ENCODE measurements at regions not wholly inside any gene's neighbourhood (a gene's known extent, or its start where the extent isn't known, plus 50 kb on each side); places are given as distances from the start of the nearest gene placed in this dataset.

DNA sequence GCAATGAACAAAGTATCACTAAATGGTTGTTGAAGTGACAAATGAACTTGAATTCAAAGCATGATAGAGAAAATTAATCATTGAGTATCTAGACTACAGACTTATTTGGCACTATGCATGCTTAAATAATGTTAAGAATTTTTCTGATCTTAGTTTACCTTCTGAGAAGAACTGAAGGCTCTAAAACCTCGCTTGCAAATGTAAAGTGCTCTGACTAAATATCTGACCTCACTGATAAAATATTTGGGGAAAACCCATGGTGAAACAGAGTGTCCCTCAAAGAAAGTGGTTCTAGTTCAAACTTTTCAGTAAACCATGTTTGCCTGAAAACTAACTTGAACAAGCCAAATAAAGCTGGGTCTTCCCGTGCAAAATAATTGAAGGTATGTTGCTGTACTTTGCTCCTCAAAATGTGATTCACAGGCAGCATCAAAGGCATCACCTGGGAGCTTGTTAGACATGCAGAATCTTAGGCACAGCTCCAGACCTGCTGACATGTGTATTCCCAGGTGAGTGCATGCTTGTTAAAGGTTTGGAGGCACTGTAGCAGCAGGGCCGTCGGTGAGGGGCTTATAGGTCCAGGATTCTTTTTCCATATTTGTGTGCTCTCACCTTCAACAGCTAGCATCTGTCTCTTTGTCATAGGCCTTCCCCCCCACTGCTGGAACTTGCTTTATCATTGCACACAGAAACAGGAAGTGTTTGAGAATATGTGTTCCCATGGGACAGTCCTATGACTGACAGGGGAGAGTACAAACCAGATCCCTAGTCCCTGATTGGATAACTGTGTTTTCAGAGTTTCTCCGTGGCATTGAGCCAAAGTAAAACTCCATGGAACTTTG, 524.2 kb upstream of the LMCD1 start:
- Histone ChIP-seq H3K36me3 (ENCODE audit: control insufficient read depth in 2 of 2, insufficient read depth in 2 of 2, low read length in 2 of 2) (no peaks in the 10 kb centered on the region), H3K9ac (ENCODE audit: low read depth in 1 of 2, low read length in 2 of 2) (no peak overlapping the region), H3K4me3 (ENCODE audit: low read length in 2 of 2) (no peak overlapping the region), H3K27ac (ENCODE audit: low read depth in 2 of 2, low read length in 2 of 2) (no peak overlapping the region), H3K9me3 (ENCODE audit: control insufficient read depth in 2 of 2, low read length in 2 of 2) (no peaks in the 10 kb centered on the region), H3K27me3 (ENCODE audit: control insufficient read depth in 2 of 2, insufficient read depth in 2 of 2, low read length in 2 of 2) (no peaks in the 10 kb centered on the region), H3K4me1 (ENCODE audit: control insufficient read depth in 2 of 2, insufficient read depth in 2 of 2, low read length in 2 of 2) (no peaks in the 10 kb centered on the region)

DNA sequence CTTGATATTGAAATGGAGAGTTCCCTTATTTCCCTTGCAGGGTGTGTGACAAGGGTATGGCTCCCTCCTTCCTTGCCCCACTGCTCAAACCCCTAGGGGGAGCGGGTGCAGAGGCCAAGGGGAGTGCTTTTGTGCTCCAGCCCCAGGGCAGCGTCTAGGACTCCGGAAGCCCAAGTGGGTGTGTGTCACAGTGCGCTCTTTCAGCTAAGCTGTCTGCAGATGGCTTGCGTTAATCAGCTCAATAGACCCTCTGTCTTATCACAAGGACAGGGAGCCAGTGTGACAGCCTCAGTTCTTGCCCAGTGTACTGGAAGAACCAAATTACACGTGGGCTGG, 523.6 kb upstream of the LMCD1 start:
- no peaks in the 10 kb centered on the region for H3K27me3 ChIP-seq (ENCODE audit: control insufficient read depth in 2 of 2, insufficient read depth in 2 of 2, low read length in 2 of 2)
- H3K9ac ChIP-seq (ENCODE audit: low read depth in 1 of 2, low read length in 2 of 2) = no peak overlapping the region
- no peak overlapping the region for H3K27ac ChIP-seq (ENCODE audit: low read depth in 2 of 2, low read length in 2 of 2)
- no peaks in the 10 kb centered on the region for H3K36me3 ChIP-seq (ENCODE audit: control insufficient read depth in 2 of 2, insufficient read depth in 2 of 2, low read length in 2 of 2)
- H3K9me3 ChIP-seq (ENCODE audit: control insufficient read depth in 2 of 2, low read length in 2 of 2) = no peaks in the 10 kb centered on the region
- H3K4me1 ChIP-seq (ENCODE audit: control insufficient read depth in 2 of 2, insufficient read depth in 2 of 2, low read length in 2 of 2) = no peaks in the 10 kb centered on the region
- no peak overlapping the region for H3K4me3 ChIP-seq (ENCODE audit: low read length in 2 of 2)

DNA sequence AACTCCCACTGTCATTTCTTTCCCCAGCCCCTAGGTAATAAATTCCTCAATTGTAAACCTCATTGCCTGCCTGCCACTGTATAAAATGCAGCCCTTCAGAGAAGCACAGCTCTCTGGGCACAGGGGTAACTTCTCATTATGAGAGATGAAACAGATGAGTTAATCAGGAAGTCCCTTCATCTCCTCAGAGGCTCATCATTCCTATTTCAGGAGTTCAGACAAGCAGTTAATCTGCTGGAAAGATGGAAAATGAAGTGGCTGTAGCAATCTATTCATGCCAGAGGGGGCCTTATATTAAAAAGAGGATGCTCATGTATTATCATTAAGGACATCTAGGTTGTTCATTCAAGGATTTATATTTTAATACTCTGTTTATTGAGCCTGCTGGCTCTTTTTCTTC, 519.5 kb upstream of the LMCD1 start:
- Histone ChIP-seq H3K4me3 (ENCODE audit: low read length in 2 of 2) (no peak overlapping the region), H3K27me3 (ENCODE audit: control insufficient read depth in 2 of 2, insufficient read depth in 2 of 2, low read length in 2 of 2) (no peaks in the 10 kb centered on the region), H3K36me3 (ENCODE audit: control insufficient read depth in 2 of 2, insufficient read depth in 2 of 2, low read length in 2 of 2) (no peaks in the 10 kb centered on the region), H3K9me3 (ENCODE audit: control insufficient read depth in 2 of 2, low read length in 2 of 2) (no peaks in the 10 kb centered on the region), H3K27ac (ENCODE audit: low read depth in 2 of 2, low read length in 2 of 2) (no peak overlapping the region), H3K9ac (ENCODE audit: low read depth in 1 of 2, low read length in 2 of 2) (no peak overlapping the region), H3K4me1 (ENCODE audit: control insufficient read depth in 2 of 2, insufficient read depth in 2 of 2, low read length in 2 of 2) (no peaks in the 10 kb centered on the region)

DNA sequence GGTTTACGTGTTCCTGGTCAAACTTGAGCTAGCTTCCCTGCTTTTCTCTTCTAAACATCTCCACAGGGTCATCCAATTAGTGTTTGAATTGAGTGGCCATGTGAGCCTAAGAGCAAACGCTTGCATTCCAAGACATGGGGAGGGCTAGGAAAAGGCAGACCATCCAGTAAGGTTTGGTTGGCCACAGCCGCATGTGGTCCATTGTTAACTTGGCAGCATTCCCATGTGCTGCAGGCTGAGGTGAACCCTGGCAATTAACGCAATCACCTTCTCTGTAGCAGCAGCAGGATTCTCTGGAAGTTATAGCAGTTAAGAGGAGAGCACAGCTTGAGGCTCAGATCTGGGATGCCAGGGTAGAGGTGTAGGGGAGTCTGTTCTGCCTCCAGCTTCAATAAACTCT, 502.2 kb upstream of the LMCD1 start:
- no peaks in the 10 kb centered on the region for H3K36me3 ChIP-seq (ENCODE audit: control insufficient read depth in 2 of 2, insufficient read depth in 2 of 2, low read length in 2 of 2)
- no peak overlapping the region for H3K27ac ChIP-seq (ENCODE audit: low read depth in 2 of 2, low read length in 2 of 2)
- no peaks in the 10 kb centered on the region for H3K4me1 ChIP-seq (ENCODE audit: control insufficient read depth in 2 of 2, insufficient read depth in 2 of 2, low read length in 2 of 2)
- H3K4me3 ChIP-seq (ENCODE audit: low read length in 2 of 2) = no peak overlapping the region
- H3K9me3 ChIP-seq (ENCODE audit: control insufficient read depth in 2 of 2, low read length in 2 of 2) = no peaks in the 10 kb centered on the region
- no peaks in the 10 kb centered on the region for H3K27me3 ChIP-seq (ENCODE audit: control insufficient read depth in 2 of 2, insufficient read depth in 2 of 2, low read length in 2 of 2)
- no peak overlapping the region for H3K9ac ChIP-seq (ENCODE audit: low read depth in 1 of 2, low read length in 2 of 2)

DNA sequence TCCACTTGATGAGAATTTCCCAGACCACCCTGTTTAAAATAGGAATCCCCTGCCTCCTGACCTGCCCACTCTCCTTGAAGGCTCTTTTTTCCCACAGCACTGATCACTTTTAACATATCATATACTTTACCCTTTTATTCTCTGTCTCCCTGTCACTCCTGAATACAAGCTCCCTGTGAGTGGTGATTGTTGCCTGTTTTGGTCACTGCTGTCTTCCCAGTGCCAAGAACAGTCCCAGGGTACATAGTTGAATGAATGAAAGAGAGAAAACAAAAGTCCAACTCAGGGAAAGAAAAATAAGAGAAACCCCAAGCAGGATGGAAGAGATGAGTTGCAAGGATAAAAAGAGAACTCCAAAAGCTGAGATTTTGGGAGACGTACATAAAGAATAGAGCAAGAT, 500.3 kb upstream of the LMCD1 start:
- H3K27ac ChIP-seq (ENCODE audit: low read depth in 2 of 2, low read length in 2 of 2) = no peak overlapping the region
- no peaks in the 10 kb centered on the region for H3K4me1 ChIP-seq (ENCODE audit: control insufficient read depth in 2 of 2, insufficient read depth in 2 of 2, low read length in 2 of 2)
- no peaks in the 10 kb centered on the region for H3K9me3 ChIP-seq (ENCODE audit: control insufficient read depth in 2 of 2, low read length in 2 of 2)
- H3K27me3 ChIP-seq (ENCODE audit: control insufficient read depth in 2 of 2, insufficient read depth in 2 of 2, low read length in 2 of 2) = no peaks in the 10 kb centered on the region
- H3K9ac ChIP-seq (ENCODE audit: low read depth in 1 of 2, low read length in 2 of 2) = no peak overlapping the region
- no peaks in the 10 kb centered on the region for H3K36me3 ChIP-seq (ENCODE audit: control insufficient read depth in 2 of 2, insufficient read depth in 2 of 2, low read length in 2 of 2)
- no peak overlapping the region for H3K4me3 ChIP-seq (ENCODE audit: low read length in 2 of 2)

DNA sequence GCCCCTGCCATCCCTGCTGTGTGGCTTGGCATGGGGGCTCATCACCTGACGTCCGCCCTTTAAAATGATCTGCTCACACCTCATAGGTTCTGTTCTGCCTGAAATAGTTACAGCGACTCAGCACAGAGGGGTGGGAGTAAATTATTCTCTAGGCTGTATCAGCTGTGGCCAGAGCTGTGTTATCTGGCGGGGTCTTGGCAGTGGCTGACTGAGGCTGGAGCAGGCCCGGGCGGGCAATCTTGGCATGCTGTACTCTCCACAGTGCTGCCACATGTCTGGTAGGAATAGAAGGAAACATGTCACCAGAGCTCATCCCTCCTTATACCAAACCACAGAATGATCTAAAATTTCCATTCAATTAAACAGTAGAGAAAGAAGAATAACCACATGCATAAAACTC, 499.9 kb upstream of the LMCD1 start:
- no peaks in the 10 kb centered on the region for H3K9me3 ChIP-seq (ENCODE audit: control insufficient read depth in 2 of 2, low read length in 2 of 2)
- H3K36me3 ChIP-seq (ENCODE audit: control insufficient read depth in 2 of 2, insufficient read depth in 2 of 2, low read length in 2 of 2) = no peaks in the 10 kb centered on the region

DNA sequence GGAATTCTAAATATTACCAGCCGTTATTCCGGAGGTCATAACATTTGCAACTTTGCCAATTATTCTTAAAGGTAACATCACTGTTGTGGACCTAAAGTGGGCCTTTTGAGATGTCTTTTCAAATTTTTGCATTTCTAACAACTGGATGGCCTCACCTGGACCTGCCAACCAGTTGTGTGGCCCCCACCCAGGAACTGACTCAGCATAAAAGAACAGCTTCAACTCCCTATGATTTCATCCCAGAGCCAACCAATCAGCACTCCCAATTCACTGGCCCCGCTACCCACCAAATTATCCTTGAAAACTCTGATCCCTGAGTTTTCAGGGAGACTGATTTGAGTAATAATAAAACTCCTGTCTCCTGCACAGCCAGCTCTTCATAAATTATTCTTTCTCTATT, 489.7 kb upstream of the LMCD1 start:
- H3K9me3 ChIP-seq (ENCODE audit: control insufficient read depth in 2 of 2, low read length in 2 of 2) = peaks cover 0 to 3% of the 10 kb centered on the region in 2 donors

More for the DNA sequence above, 499.9 kb upstream of the LMCD1 start:
- Histone ChIP-seq H3K27me3 (ENCODE audit: control insufficient read depth in 2 of 2, insufficient read depth in 2 of 2, low read length in 2 of 2) (no peaks in the 10 kb centered on the region), H3K9ac (ENCODE audit: low read depth in 1 of 2, low read length in 2 of 2) (no peak overlapping the region), H3K4me3 (ENCODE audit: low read length in 2 of 2) (no peak overlapping the region), H3K27ac (ENCODE audit: low read depth in 2 of 2, low read length in 2 of 2) (no peak overlapping the region), H3K4me1 (ENCODE audit: control insufficient read depth in 2 of 2, insufficient read depth in 2 of 2, low read length in 2 of 2) (no peaks in the 10 kb centered on the region)

DNA sequence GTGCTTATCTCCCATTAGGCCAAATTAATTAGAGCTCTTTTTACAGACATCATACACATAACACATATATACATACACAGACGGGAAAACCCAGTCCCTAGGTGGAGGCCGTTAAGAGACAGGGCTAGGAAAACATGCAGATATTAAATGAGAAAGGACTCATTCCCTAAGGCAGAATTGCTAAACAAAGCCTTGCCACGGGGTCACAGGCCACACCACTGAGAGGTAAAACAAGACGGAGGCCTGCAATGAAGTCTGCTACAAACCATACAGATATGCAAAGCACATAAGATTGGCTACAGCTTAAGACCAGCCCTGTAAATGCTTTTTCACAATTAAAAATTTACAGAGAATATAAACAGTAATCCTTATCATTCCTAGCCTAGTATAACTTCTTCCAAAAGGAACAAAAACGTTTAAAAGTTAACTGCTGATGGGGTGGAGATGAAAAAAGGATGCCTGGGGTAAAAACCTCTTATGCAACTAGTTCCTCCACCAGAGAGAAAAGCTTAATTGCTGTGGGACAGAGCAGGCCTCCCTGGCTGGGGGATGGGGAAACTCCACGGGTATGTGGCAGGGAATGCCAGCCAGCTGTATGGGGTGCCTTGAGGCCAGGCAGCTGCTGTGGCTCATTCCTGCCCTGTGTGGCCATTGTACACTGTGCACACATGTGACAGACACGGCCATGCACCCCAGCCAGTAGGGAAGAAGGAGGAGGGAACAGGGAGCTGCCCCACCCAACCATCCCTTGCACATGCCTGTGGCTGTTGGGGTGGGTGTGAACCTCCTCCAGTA, 481.4 kb upstream of the LMCD1 start:
- H3K4me3 ChIP-seq (ENCODE audit: low read length in 2 of 2) = no peak overlapping the region
- no peaks in the 10 kb centered on the region for H3K4me1 ChIP-seq (ENCODE audit: control insufficient read depth in 2 of 2, insufficient read depth in 2 of 2, low read length in 2 of 2)
- H3K27ac ChIP-seq (ENCODE audit: low read depth in 2 of 2, low read length in 2 of 2) = no peak overlapping the region
- no peak overlapping the region for H3K9ac ChIP-seq (ENCODE audit: low read depth in 1 of 2, low read length in 2 of 2)
- peaks cover 0 to 3% of the 10 kb centered on the region in 2 donors for H3K9me3 ChIP-seq (ENCODE audit: control insufficient read depth in 2 of 2, low read length in 2 of 2)
- H3K27me3 ChIP-seq (ENCODE audit: control insufficient read depth in 2 of 2, insufficient read depth in 2 of 2, low read length in 2 of 2) = no peaks in the 10 kb centered on the region
- no peaks in the 10 kb centered on the region for H3K36me3 ChIP-seq (ENCODE audit: control insufficient read depth in 2 of 2, insufficient read depth in 2 of 2, low read length in 2 of 2)

More for the DNA sequence above, 489.7 kb upstream of the LMCD1 start:
- Histone ChIP-seq H3K4me3 (ENCODE audit: low read length in 2 of 2) (no peak overlapping the region), H3K36me3 (ENCODE audit: control insufficient read depth in 2 of 2, insufficient read depth in 2 of 2, low read length in 2 of 2) (no peaks in the 10 kb centered on the region), H3K27me3 (ENCODE audit: control insufficient read depth in 2 of 2, insufficient read depth in 2 of 2, low read length in 2 of 2) (no peaks in the 10 kb centered on the region), H3K4me1 (ENCODE audit: control insufficient read depth in 2 of 2, insufficient read depth in 2 of 2, low read length in 2 of 2) (no peaks in the 10 kb centered on the region), H3K27ac (ENCODE audit: low read depth in 2 of 2, low read length in 2 of 2) (no peak overlapping the region), H3K9ac (ENCODE audit: low read depth in 1 of 2, low read length in 2 of 2) (no peak overlapping the region)

DNA sequence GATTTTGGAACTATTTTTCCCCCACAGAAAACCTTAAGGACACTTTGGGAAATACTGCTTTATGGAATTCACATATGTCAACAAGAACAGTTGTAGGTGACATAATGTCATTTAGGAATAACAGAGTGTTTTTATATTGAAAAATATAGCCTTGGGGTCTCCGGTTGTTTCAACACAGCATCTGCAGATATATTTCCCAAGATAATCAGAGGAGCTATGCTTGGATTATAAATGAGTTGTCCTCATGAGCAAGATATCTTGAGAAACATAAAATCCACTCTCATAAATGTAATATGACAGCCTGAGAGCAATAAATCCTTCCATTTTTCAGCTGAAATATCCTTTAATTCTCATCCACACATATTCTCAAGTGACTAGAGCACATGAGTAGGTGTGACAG, 473.7 kb upstream of the LMCD1 start:
- Histone ChIP-seq H3K9me3 (ENCODE audit: control insufficient read depth in 2 of 2, low read length in 2 of 2) (no peaks in the 10 kb centered on the region), H3K4me1 (ENCODE audit: control insufficient read depth in 2 of 2, insufficient read depth in 2 of 2, low read length in 2 of 2) (no peaks in the 10 kb centered on the region), H3K9ac (ENCODE audit: low read depth in 1 of 2, low read length in 2 of 2) (no peak overlapping the region), H3K27me3 (ENCODE audit: control insufficient read depth in 2 of 2, insufficient read depth in 2 of 2, low read length in 2 of 2) (no peaks in the 10 kb centered on the region), H3K36me3 (ENCODE audit: control insufficient read depth in 2 of 2, insufficient read depth in 2 of 2, low read length in 2 of 2) (no peaks in the 10 kb centered on the region), H3K4me3 (ENCODE audit: low read length in 2 of 2) (no peak overlapping the region), H3K27ac (ENCODE audit: low read depth in 2 of 2, low read length in 2 of 2) (no peak overlapping the region)

DNA sequence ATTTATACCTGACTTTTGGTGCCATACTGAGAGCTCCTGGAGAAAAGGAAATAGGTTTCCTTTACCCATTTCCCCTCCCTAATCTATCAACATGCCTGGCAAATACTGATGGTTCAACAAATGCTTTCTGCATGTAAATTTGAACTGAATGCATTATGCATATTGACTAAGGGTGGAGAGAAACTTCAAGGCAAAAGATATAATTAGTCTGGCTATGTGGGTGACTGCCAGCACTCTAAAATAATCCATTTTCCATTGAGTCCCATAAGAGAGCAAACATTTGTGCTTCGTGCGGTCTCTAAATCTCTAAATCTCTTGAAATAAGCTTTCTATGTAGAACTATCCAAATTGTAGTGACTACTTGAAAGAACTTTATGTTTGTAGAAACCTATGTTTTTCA, 451.3 kb upstream of the LMCD1 start:
- H3K27me3 ChIP-seq (ENCODE audit: control insufficient read depth in 2 of 2, insufficient read depth in 2 of 2, low read length in 2 of 2) = no peaks in the 10 kb centered on the region
- H3K36me3 ChIP-seq (ENCODE audit: control insufficient read depth in 2 of 2, insufficient read depth in 2 of 2, low read length in 2 of 2) = no peaks in the 10 kb centered on the region
- no peaks in the 10 kb centered on the region for H3K4me1 ChIP-seq (ENCODE audit: control insufficient read depth in 2 of 2, insufficient read depth in 2 of 2, low read length in 2 of 2)
- H3K9me3 ChIP-seq (ENCODE audit: control insufficient read depth in 2 of 2, low read length in 2 of 2) = no peaks in the 10 kb centered on the region
- no peak overlapping the region for H3K27ac ChIP-seq (ENCODE audit: low read depth in 2 of 2, low read length in 2 of 2)
- no peak overlapping the region for H3K4me3 ChIP-seq (ENCODE audit: low read length in 2 of 2)
- H3K9ac ChIP-seq (ENCODE audit: low read depth in 1 of 2, low read length in 2 of 2) = no peak overlapping the region

Measured in mucosa of rectum (tissue), 2 donors.